ENCODE measurements at regions not wholly inside any gene's neighbourhood (a gene's known extent, or its start where the extent isn't known, plus 50 kb on each side); places are given as distances from the start of the nearest gene placed in this dataset.

DNA sequence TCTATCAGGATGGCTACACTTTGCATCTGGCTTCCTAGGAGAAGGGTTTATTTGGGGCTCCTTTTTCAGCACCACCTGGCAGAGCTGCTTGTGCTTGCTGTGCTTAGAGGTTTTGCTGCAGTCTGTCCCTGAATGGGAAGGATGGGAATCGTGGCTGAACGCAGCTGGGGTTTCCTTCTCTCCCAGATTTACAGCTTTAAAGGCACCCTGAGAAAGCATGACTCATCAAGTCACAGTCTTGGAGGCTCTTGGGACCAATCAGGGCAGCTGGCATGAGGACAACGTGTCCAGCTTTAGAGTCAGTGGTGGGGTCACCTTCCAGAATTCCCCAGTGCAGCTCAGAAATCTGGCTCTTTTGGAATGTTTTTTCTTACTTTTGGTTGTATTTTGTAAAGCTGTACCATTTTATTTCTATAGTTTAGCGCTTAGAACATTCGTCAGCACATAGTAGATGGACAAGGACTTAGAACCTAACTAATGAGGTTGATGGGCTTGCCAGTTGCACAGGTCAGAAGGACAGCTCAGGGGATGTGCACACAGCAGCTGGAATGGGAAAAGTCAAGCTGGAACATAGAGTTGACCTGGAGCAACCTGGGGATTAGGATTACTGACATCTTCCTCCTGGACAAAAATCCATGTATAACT, 222.6 kb downstream of the PRDM2 start:
- no peak for DNase-seq (ENCODE audit: low read depth)

DNA sequence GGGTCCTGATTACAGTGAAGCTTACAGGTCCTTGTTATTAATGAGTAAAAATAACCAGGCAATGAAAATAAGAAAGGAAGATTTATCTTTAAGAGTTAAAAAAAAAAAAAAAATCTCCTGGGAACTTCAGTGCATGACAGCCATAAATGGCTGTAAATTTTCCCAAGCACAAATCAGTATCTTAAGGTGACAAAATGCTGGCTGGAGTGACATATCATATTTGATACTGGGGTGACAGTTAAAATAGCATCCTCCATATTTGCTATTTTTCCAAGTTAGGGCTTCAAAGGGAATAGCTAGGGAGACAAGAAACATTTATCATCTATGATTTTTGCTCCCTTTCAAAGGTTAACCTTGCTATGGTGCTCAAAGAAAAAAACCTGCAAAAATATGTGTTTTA, 226.6 kb downstream of the PRDM2 start:
- DNase-seq (ENCODE audit: low read depth): no peak

- no peak for DNase-seq (ENCODE audit: low read depth)
These were observed 227.7 kb downstream of the PRDM2 start for GRCh38 chr1:13927736-13928135.

DNA sequence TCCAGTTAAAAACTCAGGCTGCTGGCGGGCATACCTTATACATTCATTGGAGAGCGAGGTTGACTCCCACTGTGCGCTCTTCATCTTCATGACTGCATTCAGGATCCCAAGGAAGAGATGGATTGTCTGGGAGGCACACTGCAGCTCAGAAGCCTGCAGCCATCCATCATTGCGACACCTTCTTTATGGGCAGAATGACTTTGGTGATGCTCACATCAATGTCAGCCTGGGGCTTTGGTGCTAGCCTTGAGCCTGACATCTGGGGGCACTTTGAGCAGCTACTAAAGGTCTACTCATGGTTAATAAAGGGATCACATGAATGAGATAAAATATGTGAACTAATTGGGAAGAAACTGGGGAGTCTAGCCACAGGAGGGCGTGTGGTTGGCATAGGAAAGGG, 229.3 kb downstream of the PRDM2 start:
- DNase-seq (ENCODE audit: low read depth): no peak

DNA sequence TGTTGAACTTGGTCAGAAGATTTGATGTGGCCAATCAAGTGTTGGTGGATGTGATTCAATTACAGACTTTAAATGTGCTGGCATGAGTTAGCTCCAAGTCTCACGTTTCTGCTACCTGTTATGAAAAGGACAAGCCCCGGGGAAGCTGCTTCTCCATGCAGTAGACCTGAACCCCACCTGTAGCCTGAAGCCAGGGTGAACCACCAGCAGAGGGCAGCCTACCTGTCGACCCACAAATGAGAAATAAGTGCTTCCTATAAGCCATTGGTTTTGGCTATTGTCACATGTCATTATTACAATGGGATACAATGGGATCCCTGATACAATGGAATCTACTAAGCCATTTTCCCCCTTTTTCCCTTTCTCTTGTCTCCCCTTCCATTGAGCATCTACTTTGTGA, 230.2 kb downstream of the PRDM2 start:
- no peak for DNase-seq (ENCODE audit: low read depth)

- no peak for DNase-seq (ENCODE audit: low read depth)
These were observed 231.2 kb downstream of the PRDM2 start for GRCh38 chr1:13931226-13931625.

- DNase-seq (ENCODE audit: low read depth): no peak
These were observed 235.3 kb downstream of the PRDM2 start for GRCh38 chr1:13935336-13935735.

DNA sequence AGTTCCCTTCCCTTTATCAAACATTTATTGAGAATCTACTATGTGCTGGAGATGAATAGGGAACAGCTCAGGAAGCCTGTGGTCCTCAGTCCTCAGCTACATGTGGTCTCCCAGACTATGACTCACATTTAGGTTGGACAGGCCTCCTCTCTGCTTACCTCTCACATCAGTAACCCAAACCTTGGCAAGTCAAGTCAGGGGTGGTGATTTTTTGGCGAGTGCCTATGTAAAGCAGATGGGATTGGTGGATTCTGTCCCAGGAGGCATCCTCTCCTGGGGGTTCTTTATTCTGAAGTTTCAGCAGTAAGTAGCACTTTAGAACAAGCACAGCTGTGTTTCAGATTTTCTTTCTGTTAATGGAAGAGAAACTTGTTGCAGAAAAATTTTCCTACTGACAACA, 241.3 kb downstream of the PRDM2 start:
- no peak for DNase-seq (ENCODE audit: low read depth)

- no peak for DNase-seq (ENCODE audit: low read depth)
These were observed 243.1 kb downstream of the PRDM2 start for GRCh38 chr1:13943055-13943454.

GRCh38 chr1:13945856-13946255, 245.9 kb downstream of the PRDM2 start:
- no peak for DNase-seq (ENCODE audit: low read depth)

DNA sequence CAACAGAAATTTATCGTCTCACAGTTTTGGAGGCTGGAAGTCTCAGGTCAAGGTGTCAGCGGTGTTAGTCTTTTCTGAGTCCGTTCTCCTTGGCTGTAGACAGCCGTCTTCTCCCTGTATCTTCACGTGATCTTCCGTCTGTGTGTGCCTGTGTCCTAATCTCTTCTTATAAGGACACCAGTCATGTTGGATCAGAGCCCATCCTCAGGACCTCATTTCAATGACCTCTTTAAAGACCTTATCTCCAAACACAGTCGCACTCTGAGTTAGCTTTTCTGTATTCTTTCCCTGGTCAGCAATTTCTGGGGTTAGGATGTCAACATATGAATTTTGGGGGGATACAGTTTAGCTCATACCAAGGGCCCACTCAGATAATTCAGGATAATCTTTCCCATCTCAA, 247.7 kb downstream of the PRDM2 start:
- no peak for DNase-seq (ENCODE audit: low read depth)

- no peak for DNase-seq (ENCODE audit: low read depth)
These were observed 248.4 kb downstream of the PRDM2 start for GRCh38 chr1:13948396-13948795.

- DNase-seq (ENCODE audit: low read depth): no peak
These were observed 249.0 kb downstream of the PRDM2 start for GRCh38 chr1:13948888-13949391.

DNA sequence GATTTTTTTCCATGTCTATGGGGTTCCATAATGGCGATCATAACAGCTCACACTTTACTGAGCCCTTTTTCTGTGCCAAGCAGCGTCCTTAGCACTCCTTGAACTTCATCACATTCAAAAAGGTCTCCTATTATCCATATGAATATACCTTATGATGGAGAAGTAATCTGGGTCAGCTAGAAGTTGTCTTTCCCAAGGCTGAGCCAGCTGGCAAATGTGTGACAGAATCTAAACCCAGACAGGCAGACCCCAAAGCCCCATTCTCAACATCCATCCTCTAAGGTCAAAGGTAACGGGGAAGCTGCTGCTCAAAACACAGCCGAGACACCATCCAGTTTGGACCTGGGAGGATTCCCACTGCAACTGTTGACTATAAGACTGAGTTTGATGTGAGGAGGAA, 249.6 kb downstream of the PRDM2 start:
- DNase-seq (ENCODE audit: low read depth): no peak

DNA sequence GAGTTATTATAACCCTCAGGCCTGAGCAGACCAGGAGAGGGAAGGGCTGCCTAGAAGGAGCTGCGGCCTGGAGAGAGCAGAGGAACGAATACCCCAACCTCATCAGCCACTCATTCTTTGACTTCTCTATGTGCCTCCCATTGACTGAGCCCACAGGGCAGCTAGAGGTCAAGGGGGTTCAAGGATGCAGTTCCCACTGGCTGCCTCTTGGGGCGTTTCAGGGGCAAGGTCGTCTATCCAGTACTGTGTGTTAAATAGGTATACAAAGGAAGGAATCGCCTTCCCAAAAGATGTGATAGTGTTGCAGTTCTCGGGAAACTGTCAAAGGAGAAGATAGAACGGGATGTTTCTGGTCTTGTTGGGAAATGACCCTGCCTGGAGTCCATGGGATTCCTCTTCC, 250.6 kb downstream of the PRDM2 start:
- DNase-seq (ENCODE audit: low read depth): no peak

- DNase-seq (ENCODE audit: low read depth): no peak
These were observed 252.1 kb downstream of the PRDM2 start for GRCh38 chr1:13951793-13952751.

GRCh38 chr1:13952985-13953384, 253.0 kb downstream of the PRDM2 start:
- DNase-seq (ENCODE audit: low read depth): no peak

DNA sequence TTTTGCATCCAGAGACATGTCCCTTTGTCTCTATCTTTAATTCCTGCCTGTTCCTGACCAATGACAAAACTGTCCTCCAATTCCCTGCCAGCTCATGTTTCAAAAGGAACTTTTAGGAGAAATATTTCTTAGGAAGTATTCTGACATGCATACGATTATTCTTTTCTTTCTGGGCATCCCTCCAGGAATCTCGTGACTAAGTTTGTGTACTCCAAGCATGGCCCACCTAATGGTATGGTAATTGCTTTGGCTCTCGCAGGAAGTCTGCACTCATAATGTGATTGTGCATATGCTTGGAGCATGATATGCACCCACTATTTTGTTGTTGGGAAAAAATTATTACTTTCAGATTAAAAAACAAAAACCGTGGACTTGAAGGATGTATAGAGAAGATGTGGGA, 256.4 kb downstream of the PRDM2 start:
- no peak for DNase-seq (ENCODE audit: low read depth)

DNA sequence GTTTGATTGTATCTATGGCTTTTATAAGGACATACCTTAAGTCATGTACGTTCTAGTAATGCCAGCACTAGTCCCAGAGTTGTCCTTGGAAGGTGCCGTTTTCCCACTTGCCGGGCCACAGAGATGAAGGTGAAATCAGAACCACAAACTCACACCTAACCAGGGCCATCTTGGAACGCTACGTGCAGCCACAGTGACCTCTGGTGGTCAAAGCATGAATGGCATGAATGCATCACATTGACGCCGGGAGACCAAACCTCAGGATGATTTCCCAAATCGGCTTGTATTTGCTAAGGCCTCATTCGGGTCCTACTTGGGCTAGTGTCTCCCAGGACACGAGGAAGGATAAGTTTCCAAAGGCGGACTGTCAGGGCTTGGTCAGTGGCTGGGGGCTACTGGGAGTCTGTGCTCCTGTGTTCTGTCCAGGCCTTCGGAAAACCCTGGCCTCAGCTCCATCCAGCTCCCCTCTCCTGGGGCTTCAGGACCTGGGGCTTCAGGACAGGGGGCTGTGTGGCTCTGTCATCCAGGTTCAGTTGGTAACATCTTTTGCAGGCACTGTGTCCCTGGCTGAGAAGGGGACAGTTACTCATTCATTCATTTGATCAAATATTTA, 260.5 kb downstream of the PRDM2 start:
- peak; percentile 26 for DNase-seq (ENCODE audit: low read depth)

- DNase-seq (ENCODE audit: low read depth): no peak
These were observed 264.8 kb downstream of the PRDM2 start for GRCh38 chr1:13964768-13965167.

GRCh38 chr1:13965770-13966398, 265.9 kb downstream of the PRDM2 start:
- DNase-seq (ENCODE audit: low read depth): no peak

DNA sequence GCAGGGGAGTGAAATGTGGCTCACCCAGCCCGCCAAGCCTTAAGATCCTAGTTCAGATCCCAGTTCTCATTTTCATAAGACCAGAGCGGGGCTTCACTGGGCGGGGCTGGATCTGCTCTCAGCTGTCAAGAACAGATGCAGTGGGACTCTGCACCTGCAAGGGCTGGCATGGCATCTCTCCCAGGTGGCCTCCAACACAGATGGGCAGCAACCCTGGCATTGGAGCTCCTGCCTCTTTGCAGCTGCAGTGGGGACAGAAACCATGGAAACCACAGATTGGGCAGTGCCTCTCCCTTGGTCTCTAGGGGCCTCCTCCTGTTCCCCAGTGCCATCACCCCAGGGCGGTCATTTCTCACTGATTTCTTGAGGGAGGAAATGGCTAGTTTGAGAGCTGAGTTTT, 267.7 kb downstream of the PRDM2 start:
- no peak for DNase-seq (ENCODE audit: low read depth)
